AG09319 (cell line): ENCODE measurements at regions not wholly inside any gene's neighbourhood (a gene's known extent, or its start where the extent isn't known, plus 50 kb on each side); places are given as distances from the start of the nearest gene placed in this dataset.

Experiments used
- DNase-seq: peaks from one replicate; pipeline ENCODE4 v3.0.0-alpha.2; 2010; ENCODE audit warnings: low read depth; ENCODE audit errors: extremely low read depth
- TF ChIP-seq, protein P1 (sequence below): IDR thresholded peaks from 2 replicates; pipeline ENCODE4 v1.5.1; 2011; ENCODE audit warnings: low read depth, mild to moderate bottlenecking, inconsistent platforms, low read length, moderate library complexity

DNA sequence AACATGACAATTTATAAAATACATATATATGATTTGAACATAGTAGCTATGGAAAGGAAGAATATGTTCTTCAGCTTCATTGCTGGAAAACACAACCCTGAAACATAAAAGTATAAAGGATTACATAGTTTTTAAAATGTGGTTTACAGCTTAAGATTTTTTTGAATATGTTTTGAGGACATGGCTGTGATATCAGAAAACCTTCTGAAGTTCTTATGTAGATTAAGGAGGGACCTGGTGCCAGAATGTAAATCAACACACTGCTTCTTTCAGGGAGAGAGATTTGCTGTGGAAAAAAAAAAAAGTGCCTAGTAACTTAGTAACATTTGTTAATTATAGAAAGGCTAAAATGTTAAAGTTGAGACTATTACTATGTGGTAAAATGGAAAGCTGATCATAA lies 1261.8 kb downstream of the ADGRL3 start:
- DNase-seq: no peak
- TF ChIP-seq, protein P1, sequence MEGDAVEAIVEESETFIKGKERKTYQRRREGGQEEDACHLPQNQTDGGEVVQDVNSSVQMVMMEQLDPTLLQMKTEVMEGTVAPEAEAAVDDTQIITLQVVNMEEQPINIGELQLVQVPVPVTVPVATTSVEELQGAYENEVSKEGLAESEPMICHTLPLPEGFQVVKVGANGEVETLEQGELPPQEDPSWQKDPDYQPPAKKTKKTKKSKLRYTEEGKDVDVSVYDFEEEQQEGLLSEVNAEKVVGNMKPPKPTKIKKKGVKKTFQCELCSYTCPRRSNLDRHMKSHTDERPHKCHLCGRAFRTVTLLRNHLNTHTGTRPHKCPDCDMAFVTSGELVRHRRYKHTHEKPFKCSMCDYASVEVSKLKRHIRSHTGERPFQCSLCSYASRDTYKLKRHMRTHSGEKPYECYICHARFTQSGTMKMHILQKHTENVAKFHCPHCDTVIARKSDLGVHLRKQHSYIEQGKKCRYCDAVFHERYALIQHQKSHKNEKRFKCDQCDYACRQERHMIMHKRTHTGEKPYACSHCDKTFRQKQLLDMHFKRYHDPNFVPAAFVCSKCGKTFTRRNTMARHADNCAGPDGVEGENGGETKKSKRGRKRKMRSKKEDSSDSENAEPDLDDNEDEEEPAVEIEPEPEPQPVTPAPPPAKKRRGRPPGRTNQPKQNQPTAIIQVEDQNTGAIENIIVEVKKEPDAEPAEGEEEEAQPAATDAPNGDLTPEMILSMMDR: no peak

DNA sequence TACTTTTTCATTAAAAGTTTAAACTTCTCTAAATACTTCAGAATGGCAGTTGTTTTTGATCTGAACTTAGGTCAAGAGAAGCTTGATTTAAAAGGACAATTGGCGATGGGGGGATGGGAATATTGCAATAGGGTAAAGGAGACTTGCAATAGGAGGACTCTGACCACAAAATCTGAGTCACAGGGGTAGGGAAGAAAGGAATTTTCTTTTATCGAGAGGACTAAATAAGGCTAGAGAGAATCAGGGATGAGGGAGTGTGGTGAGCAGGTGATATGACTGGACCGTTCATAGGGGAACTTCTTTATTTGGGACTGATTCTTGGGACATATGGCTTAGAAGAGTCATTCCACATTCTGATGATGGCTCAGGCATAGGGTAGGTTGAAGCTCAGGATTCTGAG lies 1260.2 kb downstream of the ADGRL3 start:
- TF ChIP-seq, protein P1: no peak
- DNase-seq: no peak

DNA sequence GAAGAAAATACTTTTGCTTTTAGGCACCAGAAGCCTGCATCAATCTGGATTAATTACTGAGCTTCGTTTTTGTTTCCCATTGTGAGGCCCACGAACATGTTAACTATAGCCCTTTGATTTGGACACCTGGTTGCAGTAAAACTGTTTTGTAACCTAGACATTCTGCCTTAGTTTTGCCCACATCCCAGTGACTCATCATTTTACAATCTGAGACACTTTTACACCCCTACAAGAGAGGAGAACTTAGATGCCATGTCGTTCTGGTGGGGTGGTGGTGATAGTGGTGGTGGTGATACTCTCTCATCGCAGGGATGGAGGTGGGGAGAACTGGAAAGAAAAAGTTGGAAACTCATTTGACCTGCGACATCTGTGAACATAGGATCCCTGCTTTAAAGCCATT lies 1257.2 kb downstream of the ADGRL3 start:
- no peak for DNase-seq
- TF ChIP-seq, protein P1: no peak

DNA sequence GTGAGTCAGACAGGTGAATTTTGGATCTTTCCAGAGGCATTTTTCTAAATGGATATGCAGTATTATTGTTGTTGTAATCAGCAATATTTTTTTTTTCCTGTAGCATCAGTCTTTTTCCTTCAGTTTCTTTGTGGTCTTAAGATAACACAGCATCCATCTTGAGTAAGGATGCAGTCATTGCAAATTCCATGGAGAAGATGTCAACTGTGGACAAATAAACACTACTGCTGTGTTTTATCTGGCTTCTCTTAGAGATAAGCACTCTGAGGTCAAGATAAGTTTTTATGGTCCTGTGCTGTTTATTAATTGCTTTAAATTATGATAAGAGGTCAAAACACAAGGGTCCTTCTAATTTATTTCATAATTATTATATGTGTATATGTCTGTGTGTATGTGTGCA lies 1255.7 kb downstream of the ADGRL3 start:
- no peak for DNase-seq
- TF ChIP-seq, protein P1: no peak

DNA sequence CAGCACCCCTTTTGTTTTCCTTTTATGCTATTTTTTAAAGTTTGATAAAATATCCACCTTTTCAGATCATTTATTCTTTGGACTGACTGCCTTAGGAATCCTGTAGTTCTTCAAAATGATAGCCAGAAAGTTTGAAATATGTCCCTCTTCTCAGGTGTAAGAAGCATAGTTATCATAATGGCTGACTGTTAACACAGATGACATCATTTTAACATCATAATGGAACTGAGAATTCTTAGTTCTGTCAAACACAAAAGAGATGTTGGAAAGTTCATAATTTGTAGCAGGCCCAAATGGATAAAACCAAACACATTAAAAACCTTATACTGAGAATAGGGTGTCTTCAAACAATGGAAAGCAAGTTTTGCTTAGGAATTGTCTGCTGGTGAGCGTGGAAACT lies 1254.4 kb downstream of the ADGRL3 start:
- DNase-seq: no peak
- TF ChIP-seq, protein P1: no peak

DNA sequence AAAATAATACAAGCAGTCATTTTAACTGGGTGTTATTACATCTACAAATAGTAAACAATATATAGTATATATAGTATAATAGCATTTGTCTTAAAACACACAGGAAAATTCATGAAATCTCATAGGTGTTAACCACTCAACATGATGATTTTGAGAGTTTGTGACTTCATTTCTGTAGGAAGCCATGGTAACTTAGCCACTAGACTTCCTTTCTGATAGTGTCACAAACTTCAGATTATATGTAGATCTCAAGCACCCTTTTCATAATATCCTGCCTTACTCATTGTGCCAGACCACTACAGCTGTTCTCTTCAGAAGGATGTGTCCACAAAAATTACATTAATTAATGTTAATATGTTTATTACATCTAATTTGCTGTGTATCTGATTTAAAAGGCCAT lies 1250.6 kb downstream of the ADGRL3 start:
- DNase-seq: no peak
- TF ChIP-seq, protein P1: no peak

DNA sequence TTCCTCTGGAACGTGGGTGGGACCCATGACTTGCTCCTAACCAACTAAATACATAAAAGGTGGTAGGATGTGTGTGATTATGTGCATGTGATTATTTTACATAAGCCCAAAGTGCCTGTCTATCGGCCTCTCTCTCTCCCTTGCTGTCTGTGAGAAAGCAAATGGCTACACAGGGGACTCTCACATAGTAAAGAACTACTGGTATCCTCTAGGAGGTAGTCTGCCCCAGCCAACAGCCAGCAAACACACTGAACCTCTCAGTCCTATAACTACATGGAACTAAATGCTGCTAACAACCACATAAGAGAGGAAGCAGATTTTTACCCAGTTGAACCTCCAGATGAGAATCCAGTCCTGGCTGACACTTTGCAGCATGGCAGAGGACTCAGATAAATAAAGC lies 1249.4 kb downstream of the ADGRL3 start:
- no peak for DNase-seq
- TF ChIP-seq, protein P1: no peak

DNA sequence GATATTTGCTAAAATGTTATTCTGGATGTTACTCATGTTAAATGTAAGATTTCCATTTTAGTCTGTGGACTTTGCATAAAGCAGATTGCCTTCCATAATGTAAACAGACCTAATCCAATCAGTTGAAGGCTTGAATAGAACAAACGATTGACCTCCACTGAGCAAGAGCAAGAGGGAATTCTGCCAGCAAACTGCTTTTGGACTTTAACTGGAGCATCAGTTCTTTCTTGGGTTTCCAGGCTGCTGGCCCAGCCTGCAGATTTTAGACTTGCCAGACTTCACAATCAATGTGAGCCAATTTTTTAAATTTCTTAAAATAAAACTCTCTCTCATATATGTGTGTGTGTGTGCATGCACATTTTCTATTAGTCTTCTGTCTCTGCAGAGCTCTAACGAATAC lies 1248.8 kb downstream of the ADGRL3 start:
- DNase-seq: no peak
- TF ChIP-seq, protein P1: no peak
